C4-2B (cell line): ENCODE measurements at regions not wholly inside any gene's neighbourhood (a gene's known extent, or its start where the extent isn't known, plus 50 kb on each side); places are given as distances from the start of the nearest gene placed in this dataset.

Experiments used
- H3K27ac ChIP-seq: fragments of 450-650 bp; 2 replicates; pipeline ENCODE4 v1.5.1; 2017
- CTCF ChIP-seq: fragments of 450-650 bp; conservative IDR thresholded peaks from 2 replicates; pipeline ENCODE4 v1.5.1; 2017; ENCODE audit warnings: mild to moderate bottlenecking
- ZFX ChIP-seq: fragments of 450-650 bp; IDR thresholded peaks from 2 replicates; pipeline ENCODE4 v1.6.1; 2017

DNA sequence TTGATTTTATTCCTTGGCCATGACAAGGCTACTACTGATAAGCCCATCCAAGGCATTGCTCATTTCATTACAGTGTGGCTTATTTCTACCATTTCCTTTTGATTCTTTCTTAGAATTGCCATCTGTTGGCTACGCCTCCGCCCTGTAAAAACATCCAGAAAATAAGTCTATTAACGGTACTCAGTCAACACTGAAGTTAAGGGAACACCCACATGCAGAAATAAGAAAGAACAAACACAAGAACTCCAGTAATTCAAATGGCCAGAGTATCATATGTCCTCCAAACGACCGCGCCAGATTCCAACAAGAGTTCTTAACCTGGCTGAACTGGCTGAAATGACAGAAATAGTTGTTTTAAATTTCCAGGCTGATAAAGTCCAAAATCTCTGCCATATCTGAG lies 90.3 kb downstream of the CXXC4 start:
- TF ChIP-seq CTCF: no peak
- H3K27ac ChIP-seq: no peak overlapping the region

DNA sequence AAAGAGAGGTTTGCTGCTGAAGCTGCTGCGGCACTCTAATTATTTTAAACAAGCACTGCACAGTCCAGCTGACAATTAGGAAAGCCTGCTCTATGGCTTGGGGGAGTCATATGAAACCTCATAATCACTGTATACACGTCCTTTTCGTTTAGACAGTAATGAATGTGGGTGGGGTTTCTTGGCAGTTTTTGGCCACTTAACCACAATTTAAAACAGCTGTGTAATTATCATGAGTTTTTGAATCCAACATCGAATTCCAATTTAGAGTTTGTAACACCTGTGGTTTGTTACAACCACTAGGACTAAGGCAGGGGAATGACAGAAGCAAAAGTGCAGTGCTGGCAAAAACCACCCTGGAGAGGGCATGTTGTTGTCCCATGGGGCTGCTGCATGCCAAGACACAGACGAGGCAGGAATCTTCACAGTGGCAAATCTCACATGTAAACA lies 99.5 kb downstream of the CXXC4 start:
- H3K27ac ChIP-seq: no peak overlapping the region
- TF ChIP-seq ZFX (no peak), CTCF (no peak)

GRCh38 chr4:104394406-104395167 lies 100.1 kb downstream of the CXXC4 start:
- no peak overlapping the region for H3K27ac ChIP-seq
- TF ChIP-seq CTCF (no peak), ZFX (no peak)

- TF ChIP-seq CTCF: no peak
- no peak for TF ChIP-seq ZFX
- no peak overlapping the region for H3K27ac ChIP-seq
Measured at GRCh38 chr4:104393655-104394324, 100.9 kb downstream of the CXXC4 start.

GRCh38 chr4:104385713-104386112 lies 109.0 kb downstream of the CXXC4 start:
- TF ChIP-seq CTCF (no peak), ZFX (no peak)
- H3K27ac ChIP-seq: no peak overlapping the region

DNA sequence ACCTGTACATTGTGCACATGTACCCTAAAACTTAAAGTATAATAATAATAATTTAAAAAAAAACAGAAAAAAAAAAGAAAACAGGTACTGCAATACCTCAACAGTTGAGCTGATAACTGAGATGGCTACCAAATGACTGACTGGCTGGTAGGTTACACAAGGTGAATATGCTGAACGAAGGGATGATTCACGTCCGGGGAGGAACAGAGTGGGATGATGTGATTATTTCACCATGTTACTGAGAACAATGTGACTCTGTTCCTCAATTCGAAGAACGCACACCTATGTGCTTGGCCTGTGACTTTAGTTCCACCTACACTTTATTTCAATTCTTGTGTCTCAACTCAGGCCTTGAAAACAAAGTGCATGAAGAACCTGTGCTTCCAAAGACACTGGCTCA lies 111.7 kb downstream of the CXXC4 start:
- no peak for TF ChIP-seq ZFX
- no peak for TF ChIP-seq CTCF
- H3K27ac ChIP-seq: no peak overlapping the region

DNA sequence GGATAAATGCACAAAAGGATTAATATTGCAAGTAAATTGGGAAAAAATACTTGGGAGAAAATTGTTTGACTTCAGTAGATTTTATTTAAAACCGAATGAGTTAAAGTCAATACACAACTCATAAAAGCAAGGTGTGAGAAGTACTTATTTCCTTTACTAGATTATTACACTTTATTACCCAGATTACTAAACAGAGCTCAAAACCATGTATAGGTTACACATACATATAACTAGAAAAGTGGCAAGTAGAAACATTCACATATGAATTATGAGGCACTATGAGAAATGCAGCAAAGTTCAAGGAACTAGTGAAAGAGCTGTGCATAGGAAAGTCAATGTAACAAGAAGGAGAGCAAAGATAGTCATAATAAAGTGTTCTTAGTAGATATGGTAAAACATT lies 113.0 kb downstream of the CXXC4 start:
- H3K27ac ChIP-seq: no peak overlapping the region
- TF ChIP-seq ZFX (no peak), CTCF (no peak)
